ENCODE measurements at regions not wholly inside any gene's neighbourhood (a gene's known extent, or its start where the extent isn't known, plus 50 kb on each side); places are given as distances from the start of the nearest gene placed in this dataset.

DNA sequence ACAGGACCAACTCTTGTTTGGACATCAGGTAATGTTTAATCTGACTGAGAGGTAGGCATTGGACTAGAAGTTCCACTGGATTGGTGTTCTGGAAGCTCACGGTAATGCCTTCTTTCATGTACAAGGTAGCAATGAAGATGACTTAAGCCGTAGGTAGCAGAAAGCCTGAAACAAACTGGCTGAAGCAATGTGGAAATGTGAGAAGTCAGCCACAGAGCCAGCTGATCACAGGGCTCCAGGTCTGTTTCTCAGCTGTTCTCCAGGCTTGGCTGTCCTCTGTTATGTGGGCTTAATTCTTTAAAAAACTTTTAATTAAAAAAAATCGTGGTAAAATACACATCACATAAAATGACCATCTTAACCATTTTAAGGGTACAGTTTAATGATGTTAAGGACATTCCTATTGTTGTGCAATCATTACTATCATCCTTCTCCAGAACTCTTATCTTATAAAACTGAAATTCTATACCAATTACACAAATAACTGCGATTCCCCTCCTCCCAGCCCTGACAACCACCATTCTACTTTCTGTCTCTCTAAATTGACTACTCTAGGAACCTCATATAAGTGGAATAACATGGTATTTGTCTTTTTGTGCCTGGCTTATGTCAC, 101.4 kb upstream of the ZNF32 start:
- DNase-seq = no peak

DNA sequence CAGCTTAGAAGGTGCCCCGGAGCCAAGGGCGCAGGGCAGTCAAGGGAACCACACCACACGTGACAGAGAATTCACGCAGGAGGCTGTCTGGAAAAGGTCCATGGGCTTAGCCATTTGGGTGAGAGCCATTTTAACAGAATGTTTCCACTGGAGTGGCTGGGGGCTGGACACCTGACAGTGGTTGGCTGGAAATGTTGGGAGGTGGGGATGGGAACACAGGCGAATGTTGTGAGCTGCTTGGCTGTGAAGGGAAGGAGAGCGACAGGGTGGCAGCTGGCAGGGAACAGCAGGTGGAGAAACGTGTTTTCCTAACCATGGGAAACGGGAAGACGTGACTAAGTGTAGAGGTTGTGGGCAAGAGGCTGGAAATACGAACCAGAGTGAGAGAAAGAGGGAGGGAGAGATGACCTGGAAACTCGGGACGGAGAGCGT, 100.5 kb upstream of the ZNF32 start:
- no peak for DNase-seq

DNA sequence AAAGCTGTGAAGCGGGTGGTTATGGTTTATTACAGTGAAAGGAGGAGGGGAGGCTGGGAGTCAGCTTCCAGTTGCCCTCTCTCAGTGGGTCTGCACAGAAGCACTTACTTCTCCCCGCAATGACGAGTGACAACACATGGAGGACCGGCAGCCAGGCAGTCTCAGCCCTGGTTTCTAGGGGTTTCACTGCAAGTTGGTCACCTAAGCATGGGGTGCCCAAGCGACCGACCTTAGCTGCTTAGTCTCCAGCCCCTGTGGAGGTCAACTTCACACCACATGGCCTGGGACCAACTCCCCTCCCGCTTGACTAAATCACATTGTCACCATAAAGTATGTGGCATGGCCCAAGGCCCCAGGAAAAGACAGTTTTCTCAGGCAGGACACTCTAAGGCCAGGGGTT, 99.9 kb upstream of the ZNF32 start:
- DNase-seq = no peak

DNA sequence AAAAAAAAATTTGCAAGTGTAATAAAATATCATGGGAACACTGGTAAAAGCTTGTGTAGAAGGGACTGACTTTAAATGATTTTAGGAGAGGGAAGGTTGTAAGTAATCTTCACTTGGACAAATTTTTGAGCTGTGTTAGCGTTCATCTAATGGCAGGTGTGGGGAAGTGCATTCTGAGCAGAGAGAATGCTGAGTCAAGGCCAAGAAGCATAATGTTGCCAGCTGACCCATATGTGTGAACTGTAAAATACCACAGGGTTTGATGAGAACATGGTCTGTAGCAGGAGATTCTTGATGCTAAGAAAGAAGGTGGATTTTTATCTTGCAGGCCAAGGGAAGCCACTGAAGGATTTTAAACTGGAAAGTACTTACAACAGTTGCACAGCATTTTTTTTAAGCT, 98.2 kb upstream of the ZNF32 start:
- DNase-seq = no peak

DNA sequence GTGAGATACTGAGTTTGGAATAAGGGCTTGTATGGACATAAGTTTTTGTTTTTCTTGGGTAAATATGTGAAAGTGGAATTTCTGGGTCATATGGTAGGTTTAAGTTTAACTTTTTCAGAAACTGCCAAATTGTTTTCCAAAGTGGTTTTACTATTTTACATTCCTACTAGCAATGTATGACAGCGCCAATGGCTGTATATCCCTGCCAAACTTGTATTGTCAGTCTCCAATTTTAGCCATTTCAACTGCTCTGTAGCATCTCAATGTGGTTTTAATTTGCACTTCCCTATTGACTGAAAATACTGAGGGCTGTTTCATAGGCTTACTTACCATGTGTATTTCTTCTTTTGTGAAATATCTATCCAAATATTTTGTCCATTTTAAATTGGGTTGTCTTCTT, 90.5 kb upstream of the ZNF32 start:
- DNase-seq = no peak

DNA sequence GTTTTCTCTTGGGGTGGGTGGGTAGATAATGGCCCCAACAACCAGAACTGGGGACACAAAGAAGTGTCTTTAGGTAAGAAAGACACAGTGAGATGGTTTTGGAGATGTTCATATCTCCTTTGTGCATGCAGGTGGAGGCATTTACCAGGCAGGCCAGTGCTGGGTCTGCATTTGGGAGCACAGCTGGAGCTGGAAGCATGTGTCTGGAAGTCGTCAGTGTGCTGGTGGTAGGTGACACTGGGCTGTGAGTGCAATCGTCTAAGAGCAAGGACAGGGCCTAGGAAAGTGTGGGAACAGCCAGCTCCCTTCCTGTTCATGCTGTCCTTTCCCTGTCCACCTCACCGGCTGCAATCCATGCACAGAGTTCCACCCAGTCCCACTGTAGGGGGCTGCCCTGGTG, 88.3 kb upstream of the ZNF32 start:
- no peak for DNase-seq

DNA sequence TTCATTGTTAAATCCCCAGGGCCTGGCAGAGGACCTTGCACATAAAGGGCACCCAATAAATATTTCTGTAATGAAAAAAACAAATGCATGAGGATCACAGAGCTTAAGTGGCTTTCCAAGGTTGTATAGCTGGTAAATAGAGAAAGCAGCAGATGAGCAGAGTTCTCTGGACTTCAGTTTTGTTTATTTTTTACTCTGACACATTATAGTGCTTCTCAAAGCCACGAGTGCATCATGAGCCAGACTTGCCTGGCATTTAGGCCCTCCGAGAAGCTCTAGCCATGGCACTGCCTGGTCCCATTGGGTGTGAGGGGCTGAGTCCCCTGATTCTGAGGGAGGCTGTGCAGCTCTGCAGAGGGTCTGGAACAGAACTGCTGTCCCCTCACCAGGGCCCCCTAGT, 87.2 kb upstream of the ZNF32 start:
- DNase-seq = no peak

DNA sequence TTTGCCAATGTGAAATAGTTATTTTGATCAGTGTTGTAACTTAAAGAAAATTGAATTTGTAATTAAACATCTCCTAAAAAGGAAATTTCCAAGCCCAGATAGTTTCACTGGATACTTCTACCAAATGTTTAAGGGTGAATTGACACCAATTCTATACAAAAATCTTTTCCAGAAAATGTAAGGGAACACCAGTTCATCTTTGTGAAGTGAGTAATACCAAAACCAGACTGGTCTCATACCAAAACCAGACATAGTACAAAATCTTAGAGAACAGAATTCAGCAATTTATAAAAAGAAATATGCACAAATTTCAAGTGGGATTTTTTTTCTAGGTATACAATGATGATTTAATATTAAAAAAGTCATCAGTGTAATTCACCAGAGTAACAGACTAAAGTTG, 86.0 kb upstream of the ZNF32 start:
- DNase-seq = no peak

DNA sequence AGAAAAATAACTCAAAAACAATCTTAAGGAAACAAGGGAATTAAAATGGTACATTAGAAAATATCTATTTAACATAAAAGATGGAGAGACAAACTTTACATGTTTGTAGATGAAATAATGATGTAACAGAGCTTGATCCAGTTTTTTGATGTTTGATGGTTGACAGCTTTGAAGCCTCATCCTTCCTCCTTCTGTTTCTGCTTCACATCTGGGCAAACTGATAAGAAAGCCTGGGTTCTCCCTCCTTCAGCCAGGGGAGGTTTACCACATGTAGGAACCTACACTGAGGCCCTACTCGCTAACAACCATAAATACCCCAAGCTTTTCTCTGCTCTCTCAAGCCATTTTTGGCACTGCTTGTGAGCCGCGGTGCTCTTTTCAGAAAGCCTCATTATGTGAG, 82.8 kb upstream of the ZNF32 start:
- DNase-seq = no peak

DNA sequence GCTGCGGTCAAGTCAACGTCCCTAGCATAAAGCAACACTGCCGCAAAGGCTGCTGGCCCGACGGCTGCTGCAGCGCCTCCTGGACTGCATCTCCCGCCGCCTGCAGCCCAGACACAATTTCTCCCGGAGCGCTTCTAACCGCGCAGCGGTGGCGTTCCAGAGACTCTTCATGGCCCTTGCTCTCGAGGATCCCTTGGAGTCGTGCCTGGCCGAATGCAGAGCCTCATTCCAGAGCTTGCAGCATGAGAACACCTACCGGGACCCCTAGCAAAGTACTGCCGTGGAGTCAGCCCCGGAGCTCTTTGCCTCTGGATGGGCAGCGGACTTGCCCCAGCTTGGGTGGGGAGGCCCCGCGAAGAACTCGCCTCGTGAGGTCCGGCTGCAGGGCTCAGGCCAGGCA, 79.7 kb upstream of the ZNF32 start:
- no peak for DNase-seq

DNA sequence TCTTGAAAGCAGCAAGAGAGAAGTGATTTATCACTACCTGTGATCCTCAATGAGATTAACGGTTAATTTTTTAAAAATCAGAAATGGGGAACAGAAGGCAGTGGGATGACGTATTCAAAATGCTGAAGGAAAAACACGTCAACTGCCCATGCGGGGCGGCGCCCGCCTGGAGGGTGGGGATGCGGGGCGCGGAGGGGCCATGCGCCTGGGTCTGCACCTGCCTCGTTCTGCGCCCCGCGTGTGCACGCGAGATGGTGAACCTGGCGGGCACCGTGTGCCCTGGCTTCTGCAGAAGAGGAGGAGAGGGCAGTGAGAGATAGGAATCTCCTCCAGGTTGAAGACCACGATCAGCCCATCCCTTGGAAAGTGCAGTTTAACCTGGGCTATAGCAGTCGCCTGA, 79.3 kb upstream of the ZNF32 start:
- no peak for DNase-seq

DNA sequence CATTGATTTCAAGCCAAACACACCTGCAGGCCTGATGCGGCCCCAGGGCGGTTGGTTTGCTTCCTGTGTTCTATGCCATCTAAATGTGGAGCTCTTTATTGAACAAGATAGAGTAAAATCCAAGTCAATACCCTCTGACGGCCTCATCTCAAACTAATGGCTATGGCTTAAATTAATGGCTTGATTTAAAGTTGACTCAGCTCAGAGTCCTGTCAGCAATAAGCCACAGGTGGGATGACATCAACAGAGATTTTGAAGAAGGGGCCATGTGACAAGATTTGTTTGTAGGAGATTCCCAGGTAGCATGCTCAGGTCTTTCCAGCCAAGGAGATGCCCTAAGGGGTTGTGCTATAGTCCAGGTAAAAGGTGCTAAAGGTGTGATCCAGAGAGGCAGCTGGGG, 66.7 kb upstream of the ZNF32 start:
- DNase-seq = no peak

DNA sequence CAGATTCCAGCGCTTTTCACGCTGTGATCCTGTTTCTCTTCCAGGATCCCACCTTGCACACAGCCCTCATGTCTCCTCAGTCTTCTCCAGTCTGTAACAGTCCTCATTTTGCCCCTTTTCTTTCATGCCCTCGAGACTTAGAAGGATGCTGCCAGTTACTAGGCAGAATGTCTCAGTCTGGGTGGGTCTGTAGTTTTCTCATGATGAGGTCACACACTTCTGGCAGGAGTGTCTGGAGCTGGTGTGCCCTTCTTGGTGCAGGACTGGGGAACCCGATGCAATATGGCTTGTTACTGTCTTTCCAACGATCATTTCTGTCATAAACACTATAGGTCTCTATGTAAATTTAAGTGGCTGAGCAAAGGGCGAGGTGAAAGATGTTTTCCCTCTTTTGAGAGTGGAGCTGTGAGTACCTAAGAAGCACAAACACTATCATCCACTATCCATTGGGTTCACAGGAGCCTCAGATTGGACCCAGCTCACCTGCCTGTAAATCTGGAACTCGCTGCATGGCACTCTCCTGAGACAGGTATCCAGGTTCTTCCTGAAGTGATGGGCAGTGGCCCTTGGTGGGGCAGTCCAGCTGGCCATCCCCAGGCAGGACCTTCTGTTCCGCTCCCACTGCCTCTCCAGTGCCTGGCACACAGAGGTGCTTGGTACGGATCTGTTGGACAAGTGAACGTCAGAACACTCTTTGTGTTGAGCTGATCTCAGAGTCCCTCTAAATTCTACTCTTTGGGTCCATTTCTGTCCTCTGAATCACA, 64.3 kb upstream of the ZNF32 start:
- DNase-seq = no peak

DNA sequence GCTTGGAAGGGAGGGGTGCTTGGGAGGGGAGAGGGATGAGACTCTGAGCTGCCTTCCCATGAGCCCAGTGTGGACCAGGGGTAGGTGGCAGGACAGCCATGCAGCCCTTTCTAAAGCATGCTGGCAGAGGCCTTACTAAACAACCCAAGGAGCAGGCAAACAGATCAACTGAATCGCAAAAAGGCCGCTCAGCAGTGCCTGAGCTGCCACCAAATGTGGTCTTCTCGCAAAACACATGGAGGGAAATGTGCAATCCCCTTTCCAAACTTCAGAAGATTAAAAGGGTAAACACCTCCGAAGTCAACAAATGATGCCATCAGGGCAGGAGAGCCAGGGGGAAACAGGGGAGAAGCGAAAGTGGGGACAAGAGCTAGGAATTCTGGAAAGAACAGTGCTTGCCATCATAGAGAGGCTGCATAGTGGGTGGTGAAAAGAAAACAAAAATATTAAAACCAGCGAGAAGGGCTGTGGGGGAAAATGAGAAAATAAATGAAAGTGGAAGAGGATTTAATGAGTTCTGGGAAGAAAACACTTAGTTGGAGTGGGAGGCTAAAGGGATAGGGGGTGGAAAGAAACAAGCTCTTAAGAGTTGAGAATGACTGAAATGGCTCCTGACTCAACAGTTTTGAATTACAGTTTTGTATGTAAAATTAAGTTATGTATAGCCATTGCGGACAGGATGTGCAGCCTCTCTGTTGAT, 62.2 kb upstream of the ZNF32 start:
- DNase-seq = no peak

DNA sequence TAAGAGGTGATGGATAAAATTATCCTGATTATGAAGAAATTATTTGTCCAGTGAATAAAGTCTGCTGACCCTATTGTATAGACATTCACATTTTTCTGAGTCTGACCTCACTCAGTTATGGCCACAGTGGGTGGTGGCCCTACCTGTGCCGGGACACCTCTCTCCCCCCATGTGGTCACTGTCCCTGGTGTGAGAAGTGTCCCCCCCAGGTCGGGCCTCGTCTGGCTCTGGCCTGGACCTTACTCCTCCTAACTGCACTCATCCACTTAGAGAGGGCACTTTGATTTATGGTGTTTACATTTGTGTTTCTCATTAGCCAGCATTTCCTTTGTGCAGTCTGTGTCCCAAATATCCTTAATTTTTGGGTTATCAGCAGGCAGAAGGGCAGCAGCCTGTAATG, 59.6 kb upstream of the ZNF32 start:
- no peak for DNase-seq

DNA sequence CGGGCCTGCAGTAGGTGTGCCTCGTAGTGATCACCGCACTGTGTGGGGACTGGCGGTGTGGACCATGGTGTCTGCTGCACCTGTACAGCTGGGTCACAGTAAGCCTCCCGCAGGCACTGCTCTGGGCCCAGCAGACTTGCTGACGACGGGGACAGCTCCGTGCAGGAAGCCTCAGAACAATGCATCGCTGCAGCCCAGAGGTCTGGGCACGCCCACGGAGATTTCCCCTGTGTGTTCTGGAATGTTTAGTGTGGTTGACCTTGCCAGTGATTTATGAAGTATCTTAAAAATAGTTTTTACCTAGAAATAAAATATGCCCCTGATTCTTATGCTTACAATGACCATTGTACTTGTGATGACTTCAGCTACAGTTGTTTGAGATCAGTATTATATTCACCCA, 59.1 kb upstream of the ZNF32 start:
- DNase-seq = no peak

DNA sequence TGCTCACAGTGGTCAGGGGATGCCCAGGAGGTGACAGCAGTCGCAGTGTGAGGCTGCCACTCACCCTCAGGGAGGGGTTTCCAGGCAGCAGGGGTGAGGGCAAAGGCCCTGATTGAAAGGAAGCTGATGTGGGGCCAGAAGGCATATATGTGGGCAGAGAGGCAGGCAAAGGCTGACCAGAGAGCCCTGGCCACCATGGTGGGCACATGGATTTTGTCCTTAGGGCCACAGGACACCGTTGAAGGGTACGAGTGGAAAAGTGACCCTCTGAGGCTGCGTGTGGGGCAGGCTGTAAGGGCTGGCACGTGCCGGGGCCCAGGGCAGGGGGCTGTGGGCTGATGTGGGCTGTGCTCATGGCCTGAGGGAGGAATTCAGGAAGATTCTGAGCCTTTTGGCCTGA, 57.5 kb upstream of the ZNF32 start:
- DNase-seq = no peak

DNA sequence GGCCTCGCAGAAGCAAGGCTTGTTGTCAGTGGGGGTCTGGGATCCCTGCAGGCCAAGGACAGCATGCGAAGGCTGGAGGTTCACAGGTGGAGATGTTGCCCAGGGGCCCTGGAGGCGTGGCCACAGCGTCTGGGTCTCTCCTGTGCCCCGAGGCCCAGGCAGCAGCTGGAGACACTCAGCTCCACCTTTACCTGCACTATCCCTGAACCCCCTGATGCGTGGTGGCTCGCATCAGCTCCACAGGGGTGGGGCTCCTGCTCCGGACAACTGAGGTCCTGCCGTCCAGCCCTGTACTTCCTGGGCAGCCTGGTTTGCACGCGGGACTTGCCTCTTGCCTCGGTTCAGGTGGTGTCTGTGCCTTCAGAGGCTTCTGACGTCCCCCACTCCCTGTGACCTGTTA, 54.6 kb upstream of the ZNF32 start:
- no peak for DNase-seq

DNA sequence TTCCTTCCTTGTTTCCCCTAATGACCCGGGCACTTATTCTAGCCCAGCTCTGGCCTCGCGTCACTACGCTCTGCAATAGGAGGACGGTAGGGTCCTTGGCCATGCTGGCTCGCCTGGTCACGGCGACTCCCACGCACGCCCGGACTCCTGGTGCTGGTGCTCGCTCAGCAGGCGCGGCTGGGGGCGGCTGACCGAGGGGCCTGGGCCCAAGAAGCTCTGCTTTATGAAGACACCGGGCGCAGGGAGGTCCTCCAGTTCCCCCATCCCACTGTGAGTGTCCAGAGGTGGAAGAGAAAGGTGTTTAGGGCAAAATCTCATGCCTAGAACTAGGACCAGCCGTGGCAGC, 54.2 kb upstream of the ZNF32 start:
- DNase-seq = no peak

DNA sequence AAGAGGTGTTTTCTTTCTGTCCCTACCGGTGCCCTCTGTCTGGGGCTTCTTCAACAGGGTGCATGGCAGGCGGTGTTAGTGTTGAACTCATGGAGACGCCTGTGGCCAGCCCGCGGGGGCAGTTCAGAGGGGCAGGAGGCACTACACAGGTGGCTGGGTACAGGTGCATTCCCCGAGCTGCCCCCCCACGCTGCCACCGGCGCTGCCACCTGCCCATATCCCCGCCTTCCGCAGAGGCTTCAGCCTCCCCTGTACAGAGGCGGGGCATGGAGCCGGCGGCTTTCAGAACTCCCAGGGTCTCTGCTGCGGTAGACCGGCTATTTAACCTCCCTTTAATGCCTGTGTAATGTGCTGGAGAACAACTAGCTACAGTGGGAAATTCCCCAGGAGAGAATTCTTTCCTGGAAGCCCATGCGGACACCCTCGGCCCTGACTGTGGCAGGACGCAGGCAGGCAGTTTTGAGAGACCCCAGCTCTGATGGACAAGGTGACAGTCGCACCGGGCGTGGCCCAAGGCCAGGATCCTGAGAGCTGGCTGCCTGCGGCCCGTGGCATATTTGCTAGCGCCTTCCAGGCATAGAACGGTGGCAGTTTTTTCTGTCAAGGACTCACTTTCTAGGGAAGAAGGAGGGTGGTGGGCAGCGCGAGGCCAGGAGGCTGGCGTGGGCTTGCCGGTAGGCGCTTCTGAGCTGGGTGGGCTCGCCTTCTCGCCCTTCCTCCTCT, 53.7 kb upstream of the ZNF32 start:
- DNase-seq = no peak

DNA sequence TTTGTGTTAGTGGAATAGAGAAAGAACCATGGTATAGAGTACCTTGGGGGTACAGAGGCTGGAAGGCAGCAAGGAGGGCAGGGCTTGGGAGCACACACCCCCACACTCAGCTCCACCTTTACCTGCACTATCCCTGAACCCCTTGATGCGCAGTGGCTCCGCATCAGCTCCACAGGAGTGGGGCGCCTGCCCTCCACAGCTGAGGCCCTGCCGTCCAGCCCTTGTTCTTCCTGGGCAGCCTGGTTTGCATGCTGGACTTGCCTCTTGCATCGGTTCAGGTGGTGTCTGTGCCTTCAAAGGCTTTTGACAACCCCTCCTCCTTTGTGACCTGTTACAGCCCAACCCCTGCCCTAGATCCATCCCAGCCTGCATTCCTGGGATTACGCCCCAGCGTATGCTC, 52.6 kb upstream of the ZNF32 start:
- DNase-seq = no peak

DNA sequence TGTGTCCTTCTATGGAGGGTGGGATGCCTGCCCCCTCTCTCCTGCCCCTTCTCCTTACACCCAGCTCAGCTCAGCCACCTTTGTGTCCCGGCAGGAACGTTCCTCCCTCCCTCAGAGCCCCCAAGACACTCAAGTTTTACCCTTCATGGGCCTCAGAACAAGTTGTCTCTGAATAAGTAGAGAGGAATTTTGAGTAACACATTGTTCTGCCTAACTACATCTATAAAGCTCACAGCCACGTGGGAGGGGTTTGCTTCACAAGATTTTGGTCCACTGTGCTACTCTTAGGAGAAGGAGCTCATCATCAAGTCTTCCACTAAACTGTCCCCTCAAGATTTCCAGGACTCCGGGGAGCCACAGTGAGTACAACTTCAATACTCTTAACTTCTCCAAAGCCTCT, 51.6 kb upstream of the ZNF32 start:
- DNase-seq = no peak

DNA sequence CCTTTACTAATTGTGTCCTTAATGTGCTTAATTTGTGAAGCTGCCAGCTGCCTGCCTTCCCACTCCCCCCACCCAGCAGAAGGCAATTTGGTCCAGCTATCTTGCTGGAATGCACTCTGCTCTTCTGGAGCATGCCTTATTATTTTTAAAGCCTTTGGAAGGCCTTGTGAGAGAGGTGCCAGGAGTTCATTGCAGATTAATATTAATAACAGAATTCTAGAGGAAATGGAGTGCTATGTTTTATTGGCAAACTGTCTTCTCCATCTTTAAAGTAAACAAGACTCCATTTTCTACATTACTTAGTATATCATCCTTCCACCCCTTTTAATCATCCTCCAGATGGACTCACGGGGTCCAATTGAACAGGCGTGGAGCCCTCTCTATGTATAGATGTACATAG, 50.8 kb upstream of the ZNF32 start:
- no peak for DNase-seq
